ENCODE measurements at regions not wholly inside any gene's neighbourhood (a gene's known extent, or its start where the extent isn't known, plus 50 kb on each side); places are given as distances from the start of the nearest gene placed in this dataset.

DNA sequence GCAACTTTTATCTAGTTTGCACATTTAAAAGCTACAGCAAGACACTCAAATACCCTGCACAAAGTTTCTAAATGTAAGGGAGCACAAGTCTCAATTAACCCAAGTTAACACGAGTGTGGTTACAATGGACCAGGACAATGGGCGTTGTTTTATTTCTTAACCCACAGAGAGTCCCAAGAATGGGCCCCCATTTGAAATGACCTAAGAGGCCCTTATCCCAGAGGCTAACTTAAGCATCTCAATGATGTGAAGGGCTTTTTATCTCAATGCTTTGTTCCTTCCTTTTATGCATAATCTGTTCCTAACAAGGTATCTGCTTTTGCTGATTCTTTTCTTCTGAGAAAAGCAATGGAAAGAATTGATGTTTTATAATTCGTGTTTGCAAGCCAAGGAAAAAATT is 151.5 kb upstream of the SALL3 start:
- no peaks in the 10 kb centered on the region for H3K4me1 ChIP-seq (ENCODE audit: insufficient read depth, low read length)
- H3K36me3 ChIP-seq (replicated peaks in 1 of 2; ENCODE audit: control insufficient read depth in 1 of 2, insufficient read depth in 2 of 2, low read length in 2 of 2) = no peaks in the 10 kb centered on the region
- POLR2A ChIA-PET = no interaction called here
- no peak for ATAC-seq
- no peak overlapping the region for H3K4me2 ChIP-seq (ENCODE audit: low read depth, low read length)
- no peaks in the 10 kb centered on the region for H3K79me2 ChIP-seq (ENCODE audit: insufficient read depth, low read length)
- CTCF ChIA-PET (ENCODE audit: low intra/inter-chr PET ratio, low total read pairs) = no interaction called here
- WGBS (ENCODE audit: low lambda C conversion rate) = 0% methylated on average over 3 of the region's 3 CpGs
- no peak for DNase-seq (ENCODE audit: low spot score)
- no peak for FAIRE-seq
- in situ Hi-C loops (cut with HindIII; ENCODE audit: extremely low pct_ligation_motif_present, low pct_unique_long_range_greater_than_20kb) = no loop called here
- no peak overlapping the region for H3K9ac ChIP-seq (ENCODE audit: insufficient read depth, low read depth, low read length)
- H3K27me3 ChIP-seq (ENCODE audit: control insufficient read depth in 1 of 2, insufficient read depth in 2 of 2, low read length in 2 of 2) = peaks cover 0 to 57% of the 10 kb centered on the region in 2 experiments; a peak in 4 of 5 replicates
- BruUV-seq (replicated peaks) = no TSS peak
- intact Hi-C loops (cut with micrococcal nuclease; ENCODE audit: unreplicated experiment) = no loop called here
- H3K9me3 ChIP-seq (ENCODE audit: low read length) = no peaks in the 10 kb centered on the region
- H3K4me3 ChIP-seq (replicated peaks in 1 of 3; ENCODE audit: insufficient read depth in 1 of 3, low read depth in 2 of 3, low read length in 3 of 3) = no peak overlapping the region
- no peak overlapping the region for H3K27ac ChIP-seq (ENCODE audit: extremely low read length, insufficient read depth, low read length)
- H4K20me1 ChIP-seq (ENCODE audit: insufficient read depth, low read length) = 0 out of 2 replicates have a peak, but pooled peaks cover 3% of the 10 kb centered on the region
- no peak overlapping the region for H2AFZ ChIP-seq (ENCODE audit: low read length)
- TF ChIP-seq ZNF570 (CRISPR knock-in tag; IDR thresholded peaks at IDR 0.05; ENCODE audit: borderline replicate concordance) (no peak), ZNF383 (CRISPR knock-in tag; IDR thresholded peaks at IDR 0.05; ENCODE audit: borderline replicate concordance) (no peak), ETV6 (CRISPR knock-in tag; conservative IDR thresholded peaks at IDR 0.05) (no peak)
- TF ChIP-seq, protein P1, sequence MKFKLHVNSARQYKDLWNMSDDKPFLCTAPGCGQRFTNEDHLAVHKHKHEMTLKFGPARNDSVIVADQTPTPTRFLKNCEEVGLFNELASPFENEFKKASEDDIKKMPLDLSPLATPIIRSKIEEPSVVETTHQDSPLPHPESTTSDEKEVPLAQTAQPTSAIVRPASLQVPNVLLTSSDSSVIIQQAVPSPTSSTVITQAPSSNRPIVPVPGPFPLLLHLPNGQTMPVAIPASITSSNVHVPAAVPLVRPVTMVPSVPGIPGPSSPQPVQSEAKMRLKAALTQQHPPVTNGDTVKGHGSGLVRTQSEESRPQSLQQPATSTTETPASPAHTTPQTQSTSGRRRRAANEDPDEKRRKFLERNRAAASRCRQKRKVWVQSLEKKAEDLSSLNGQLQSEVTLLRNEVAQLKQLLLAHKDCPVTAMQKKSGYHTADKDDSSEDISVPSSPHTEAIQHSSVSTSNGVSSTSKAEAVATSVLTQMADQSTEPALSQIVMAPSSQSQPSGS (CRISPR knock-in tag; IDR thresholded peaks at IDR 0.05) = no peak
- TF ChIP-seq, protein P2, sequence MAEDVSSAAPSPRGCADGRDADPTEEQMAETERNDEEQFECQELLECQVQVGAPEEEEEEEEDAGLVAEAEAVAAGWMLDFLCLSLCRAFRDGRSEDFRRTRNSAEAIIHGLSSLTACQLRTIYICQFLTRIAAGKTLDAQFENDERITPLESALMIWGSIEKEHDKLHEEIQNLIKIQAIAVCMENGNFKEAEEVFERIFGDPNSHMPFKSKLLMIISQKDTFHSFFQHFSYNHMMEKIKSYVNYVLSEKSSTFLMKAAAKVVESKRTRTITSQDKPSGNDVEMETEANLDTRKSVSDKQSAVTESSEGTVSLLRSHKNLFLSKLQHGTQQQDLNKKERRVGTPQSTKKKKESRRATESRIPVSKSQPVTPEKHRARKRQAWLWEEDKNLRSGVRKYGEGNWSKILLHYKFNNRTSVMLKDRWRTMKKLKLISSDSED (CRISPR knock-in tag; IDR thresholded peaks at IDR 0.05) = no peak
- TF ChIP-seq, protein P3, sequence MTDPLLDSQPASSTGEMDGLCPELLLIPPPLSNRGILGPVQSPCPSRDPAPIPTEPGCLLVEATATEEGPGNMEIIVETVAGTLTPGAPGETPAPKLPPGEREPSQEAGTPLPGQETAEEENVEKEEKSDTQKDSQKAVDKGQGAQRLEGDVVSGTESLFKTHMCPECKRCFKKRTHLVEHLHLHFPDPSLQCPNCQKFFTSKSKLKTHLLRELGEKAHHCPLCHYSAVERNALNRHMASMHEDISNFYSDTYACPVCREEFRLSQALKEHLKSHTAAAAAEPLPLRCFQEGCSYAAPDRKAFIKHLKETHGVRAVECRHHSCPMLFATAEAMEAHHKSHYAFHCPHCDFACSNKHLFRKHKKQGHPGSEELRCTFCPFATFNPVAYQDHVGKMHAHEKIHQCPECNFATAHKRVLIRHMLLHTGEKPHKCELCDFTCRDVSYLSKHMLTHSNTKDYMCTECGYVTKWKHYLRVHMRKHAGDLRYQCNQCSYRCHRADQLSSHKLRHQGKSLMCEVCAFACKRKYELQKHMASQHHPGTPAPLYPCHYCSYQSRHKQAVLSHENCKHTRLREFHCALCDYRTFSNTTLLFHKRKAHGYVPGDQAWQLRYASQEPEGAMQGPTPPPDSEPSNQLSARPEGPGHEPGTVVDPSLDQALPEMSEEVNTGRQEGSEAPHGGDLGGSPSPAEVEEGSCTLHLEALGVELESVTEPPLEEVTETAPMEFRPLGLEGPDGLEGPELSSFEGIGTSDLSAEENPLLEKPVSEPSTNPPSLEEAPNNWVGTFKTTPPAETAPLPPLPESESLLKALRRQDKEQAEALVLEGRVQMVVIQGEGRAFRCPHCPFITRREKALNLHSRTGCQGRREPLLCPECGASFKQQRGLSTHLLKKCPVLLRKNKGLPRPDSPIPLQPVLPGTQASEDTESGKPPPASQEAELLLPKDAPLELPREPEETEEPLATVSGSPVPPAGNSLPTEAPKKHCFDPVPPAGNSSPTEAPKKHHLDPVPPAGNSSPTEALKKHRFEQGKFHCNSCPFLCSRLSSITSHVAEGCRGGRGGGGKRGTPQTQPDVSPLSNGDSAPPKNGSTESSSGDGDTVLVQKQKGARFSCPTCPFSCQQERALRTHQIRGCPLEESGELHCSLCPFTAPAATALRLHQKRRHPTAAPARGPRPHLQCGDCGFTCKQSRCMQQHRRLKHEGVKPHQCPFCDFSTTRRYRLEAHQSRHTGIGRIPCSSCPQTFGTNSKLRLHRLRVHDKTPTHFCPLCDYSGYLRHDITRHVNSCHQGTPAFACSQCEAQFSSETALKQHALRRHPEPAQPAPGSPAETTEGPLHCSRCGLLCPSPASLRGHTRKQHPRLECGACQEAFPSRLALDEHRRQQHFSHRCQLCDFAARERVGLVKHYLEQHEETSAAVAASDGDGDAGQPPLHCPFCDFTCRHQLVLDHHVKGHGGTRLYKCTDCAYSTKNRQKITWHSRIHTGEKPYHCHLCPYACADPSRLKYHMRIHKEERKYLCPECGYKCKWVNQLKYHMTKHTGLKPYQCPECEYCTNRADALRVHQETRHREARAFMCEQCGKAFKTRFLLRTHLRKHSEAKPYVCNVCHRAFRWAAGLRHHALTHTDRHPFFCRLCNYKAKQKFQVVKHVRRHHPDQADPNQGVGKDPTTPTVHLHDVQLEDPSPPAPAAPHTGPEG (CRISPR knock-in tag; IDR thresholded peaks at IDR 0.05) = no peak
- TF ChIP-seq, protein P4, sequence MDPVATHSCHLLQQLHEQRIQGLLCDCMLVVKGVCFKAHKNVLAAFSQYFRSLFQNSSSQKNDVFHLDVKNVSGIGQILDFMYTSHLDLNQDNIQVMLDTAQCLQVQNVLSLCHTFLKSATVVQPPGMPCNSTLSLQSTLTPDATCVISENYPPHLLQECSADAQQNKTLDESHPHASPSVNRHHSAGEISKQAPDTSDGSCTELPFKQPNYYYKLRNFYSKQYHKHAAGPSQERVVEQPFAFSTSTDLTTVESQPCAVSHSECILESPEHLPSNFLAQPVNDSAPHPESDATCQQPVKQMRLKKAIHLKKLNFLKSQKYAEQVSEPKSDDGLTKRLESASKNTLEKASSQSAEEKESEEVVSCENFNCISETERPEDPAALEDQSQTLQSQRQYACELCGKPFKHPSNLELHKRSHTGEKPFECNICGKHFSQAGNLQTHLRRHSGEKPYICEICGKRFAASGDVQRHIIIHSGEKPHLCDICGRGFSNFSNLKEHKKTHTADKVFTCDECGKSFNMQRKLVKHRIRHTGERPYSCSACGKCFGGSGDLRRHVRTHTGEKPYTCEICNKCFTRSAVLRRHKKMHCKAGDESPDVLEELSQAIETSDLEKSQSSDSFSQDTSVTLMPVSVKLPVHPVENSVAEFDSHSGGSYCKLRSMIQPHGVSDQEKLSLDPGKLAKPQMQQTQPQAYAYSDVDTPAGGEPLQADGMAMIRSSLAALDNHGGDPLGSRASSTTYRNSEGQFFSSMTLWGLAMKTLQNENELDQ (CRISPR knock-in tag; IDR thresholded peaks at IDR 0.05; ENCODE audit: borderline replicate concordance) = no peak

Data from HepG2 (cell line).